SIG-M5 treated with dmso at 0.1 percent for 504 hours (cell line): ENCODE measurements at regions not wholly inside any gene's neighbourhood (a gene's known extent, or its start where the extent isn't known, plus 50 kb on each side); places are given as distances from the start of the nearest gene placed in this dataset.

Experiments used
- DNase-seq: peaks from one replicate; lab custom pipeline; 2025; ENCODE audit not compliant: unreplicated experiment; lab: John Stamatoyannopoulos, UW

DNA sequence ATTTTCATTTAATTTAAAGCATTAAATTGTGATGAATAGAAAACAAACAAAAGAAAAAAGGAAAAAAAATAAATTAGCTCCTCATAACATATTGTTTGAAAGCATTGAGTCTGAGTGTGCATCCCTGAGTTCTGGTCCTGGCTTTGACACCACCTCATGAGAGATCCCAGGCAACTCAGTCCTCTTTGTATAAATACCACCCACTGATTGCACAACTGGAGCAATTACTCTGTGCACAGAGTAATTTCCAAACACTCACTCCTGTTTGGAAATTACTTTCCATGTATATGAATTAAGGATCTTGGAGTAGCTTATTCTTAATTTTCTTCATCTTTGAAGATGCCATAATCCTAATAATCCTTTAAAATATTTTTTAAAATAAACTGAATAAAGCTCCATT, 59.4 kb upstream of the C5orf46 start:
- DNase-seq = no peak

DNA sequence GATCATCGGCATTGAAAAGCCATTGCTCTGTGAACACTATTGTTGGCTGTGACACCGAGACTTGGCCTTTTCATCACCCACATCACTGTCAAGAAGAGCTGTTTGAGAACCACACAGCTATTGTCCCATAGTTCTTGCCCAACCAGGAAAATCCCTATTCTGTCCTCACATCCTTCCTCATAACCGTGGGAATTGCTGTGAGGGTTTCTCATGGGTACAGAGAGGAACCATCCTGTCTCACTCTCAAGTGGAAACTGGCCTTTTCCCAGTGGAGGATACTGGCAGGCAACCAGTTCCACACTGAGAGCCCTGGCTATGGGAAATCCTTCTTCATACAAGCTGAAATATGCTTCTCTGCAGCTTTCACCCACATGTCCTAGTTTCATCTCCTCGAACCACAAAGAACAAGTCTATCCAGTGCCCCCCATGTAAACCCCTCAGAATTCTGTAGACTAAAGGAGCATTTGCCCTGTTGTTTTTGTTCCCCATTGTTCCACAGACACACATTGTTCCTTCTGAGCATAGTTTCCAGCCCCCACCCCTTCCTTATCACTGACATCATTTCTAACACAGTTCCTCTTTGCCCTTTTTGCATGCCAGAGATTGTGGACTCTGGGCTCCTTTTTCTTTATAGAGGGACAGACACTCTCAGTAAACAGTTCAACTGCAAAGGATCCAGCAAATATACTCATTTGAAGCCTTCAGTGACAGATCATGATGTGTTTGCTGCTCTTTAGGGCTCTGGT, 57.8 kb upstream of the C5orf46 start:
- no peak for DNase-seq

DNA sequence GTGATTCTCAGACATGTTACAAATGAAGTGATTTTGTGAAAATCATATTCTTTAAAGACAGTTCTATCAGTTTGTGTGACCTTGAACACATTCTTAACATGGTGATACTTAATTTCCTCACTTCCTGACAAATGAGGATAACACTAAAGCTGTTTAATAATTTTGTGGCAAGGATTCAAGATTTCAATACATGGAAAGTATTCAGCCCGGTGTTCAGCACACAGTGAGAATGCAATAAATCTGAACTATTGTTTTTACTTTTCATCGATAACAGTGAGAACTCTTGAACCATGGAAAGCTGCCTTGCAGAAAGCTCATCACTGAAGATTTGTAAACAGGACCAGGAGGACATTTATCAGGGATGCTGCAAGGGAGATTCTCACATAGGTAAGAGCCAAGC, 57.1 kb upstream of the C5orf46 start:
- DNase-seq = no peak

DNA sequence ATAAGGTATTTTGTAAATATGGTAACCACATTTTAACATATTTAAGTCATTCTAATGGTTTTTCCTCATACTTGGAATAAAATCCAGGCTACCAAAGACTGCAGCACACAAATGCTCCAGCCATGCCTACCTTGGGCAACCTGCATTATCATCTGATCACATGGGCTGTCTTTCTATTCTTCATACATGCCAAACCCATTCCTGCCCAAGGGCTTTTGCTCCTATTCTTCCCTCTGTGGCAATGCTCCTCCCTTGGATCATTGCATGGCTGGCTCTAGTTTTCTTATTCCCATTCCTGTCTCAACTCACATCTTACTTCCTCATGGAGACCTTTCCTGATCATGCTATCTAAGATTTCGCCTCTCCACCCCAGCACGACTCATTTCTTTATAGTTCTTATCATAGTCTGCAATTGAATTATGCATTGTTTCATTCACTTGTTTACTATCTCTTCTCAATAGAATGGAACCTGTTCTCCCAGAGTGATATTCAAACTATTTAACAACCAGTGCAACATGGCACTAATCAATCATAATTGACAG, 54.9 kb upstream of the C5orf46 start:
- DNase-seq = no peak

DNA sequence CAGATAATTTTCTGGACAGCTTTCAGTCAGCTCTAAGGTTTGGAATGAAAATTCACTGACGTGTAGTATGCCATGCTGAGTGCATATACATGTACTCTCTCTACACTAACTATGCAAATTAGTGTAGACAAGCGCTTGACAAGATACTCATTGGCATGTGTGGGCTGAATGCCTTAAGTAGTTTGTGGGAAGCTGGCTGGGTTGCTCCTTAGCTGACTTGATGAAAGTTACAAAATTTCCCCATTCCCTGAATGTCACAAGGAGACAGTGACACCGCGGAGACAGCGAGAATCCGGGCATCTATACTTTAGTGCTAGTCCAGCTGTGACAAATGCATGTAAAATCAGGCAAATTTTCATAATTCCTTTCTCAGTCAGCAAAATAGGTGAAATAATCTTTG, 51.6 kb upstream of the C5orf46 start:
- DNase-seq = no peak

DNA sequence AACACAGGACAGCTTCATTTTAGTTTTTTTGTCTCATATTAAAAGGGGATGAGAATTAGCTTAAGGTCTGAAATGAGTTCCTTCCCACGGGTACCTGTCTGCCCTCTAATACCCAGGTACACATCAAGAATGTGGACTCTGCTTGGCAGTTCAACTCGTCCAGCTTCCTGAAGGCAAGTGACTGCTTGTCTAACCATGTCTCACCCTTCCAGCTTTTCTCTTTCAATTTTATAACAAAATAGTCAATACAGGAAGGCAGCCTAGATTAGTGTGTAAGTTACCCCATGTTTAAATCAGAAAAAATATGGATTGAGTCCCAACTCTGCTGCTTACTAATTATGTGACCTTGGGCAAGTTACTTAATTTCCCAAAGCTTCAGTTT, 50.5 kb upstream of the C5orf46 start:
- DNase-seq = no peak

DNA sequence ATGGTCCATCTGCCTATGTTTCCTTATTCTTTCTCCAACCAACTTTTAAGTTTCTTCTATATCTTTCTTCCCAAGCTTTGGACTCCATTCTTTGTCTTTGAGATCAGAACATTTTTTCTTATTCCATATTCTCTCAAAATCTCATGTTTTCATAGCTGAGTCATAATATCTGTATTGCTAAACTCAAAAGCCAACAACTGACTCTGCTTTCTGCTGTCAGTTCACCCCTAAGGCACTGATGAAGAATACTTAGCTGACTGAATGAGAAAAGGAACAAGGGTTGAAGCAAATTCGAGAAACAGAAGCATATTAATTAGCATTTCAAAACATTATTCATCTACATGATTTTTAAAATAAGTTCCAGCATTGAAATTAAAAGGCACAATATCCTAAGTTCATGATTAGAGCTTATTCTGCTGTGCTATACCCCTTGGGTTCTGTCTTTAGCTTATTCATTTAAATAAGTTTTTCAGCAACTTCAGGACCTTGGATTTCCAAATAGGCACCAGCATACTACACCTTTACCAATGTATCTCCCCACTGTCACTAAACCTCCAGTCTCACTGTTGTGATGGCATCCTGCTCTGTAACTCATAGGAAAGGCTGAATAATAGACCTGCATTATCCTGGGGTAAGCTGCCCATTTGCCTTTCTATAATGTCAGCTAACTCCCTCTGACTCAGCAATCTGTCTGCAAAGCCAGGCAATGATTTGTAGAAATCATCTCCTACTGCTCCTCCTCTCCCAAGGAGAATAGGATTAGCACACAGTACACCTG, 49.9 kb upstream of the C5orf46 start:
- no peak for DNase-seq
